COR-L47 (cell line): ENCODE measurements at regions not wholly inside any gene's neighbourhood (a gene's known extent, or its start where the extent isn't known, plus 50 kb on each side); places are given as distances from the start of the nearest gene placed in this dataset.
"Not testable (repeated sequence)": the region's sequence is repeated elsewhere in the genome, so short reads cannot be mapped to it uniquely, and the experiment has no call there.

Experiments
- DNase-seq: peaks from one replicate; lab custom pipeline; 2025; lab: John Stamatoyannopoulos, UW

DNA sequence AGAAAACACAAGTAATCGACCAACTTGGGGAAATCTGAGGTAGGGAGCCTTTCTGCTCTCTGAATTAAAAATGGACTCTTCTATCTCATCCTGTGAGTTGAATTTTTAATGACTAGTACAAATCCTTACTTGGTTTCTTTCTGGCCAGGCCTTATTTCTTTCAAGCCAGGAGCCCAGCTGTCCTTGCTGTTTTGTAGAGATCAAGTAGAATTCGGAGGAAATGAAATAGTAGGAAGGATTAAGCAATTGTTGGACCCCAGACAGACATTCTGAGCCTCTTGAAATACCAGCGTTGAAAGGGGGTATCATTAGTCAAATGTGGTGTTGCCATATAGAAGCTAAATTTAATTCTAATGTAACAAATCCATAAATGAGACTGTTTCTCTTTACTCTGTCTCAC lies 53.7 kb upstream of the SMIM15 start:
- DNase-seq, result no peak

DNA sequence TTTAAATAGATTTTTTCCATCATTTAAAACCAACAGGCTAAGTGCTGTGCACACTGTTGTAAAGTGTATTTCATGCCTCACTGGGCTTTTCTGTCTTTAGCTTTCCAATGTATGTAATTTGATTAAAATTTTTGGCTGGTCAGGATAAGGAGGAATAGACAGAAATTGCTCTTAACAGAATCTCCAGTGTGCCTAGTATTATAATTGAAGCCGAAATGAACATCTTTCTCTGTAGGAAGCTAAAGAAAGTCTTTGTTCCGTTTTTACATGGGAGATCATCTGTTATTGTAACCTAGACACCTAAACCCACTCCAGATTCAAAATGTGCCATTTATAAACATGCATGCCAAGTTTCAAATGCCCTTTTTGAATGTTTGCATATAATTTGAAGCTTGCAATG lies 54.5 kb upstream of the SMIM15 start:
- DNase-seq, result no peak

- DNase-seq, result no peak
Observed at GRCh38 chr5:61217214-61217613, 54.9 kb upstream of the SMIM15 start.

- no peak for DNase-seq
Observed at GRCh38 chr5:61228229-61228628, 66.0 kb upstream of the SMIM15 start.

DNA sequence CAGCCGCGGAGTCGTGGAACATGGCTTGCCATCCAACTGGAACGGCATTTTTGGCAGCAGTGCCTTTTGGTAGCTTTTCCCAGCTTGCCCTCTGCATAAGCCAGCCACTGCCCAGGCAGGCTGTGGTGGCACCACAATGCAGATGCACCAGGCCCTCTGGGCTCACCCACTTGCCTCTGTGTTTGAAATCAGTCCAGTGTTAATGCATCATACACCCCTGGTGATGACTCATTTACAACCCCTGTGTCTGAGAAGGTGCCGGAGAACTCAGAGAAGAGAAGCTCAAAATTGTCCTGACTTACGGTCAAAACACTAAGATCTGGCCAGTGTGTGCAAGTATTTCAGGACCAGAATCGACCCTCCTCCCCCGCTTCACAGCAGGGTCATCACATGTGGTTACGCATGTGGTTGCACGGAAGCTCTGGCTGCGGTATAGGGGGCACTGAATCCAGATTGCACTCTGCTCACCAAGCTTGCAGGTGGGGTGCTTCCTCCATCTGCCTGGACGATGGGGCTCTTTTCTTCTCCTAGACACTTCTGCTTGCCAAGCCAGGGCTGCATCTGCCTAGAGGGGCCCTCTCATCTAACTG lies 66.5 kb upstream of the SMIM15 start:
- no peak for DNase-seq

DNA sequence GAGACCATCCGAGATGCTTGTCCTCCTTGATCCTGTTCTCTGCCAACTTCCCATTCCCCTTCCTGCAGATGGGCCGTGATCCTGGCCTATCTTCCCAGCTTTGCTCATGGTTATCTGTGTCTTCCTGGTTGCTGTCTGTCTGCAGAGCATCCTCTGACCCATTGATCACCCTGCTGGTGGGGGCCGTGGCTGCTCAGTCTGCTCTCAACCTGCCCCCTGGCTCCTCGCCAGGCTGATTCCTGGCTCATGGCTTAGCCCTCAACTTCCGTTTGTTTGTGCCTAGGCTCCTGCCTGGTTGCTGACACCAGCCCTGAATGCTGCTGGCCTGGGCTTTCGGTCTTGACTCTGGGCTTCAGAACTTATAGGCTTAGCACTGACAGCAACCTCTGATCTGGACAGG lies 67.1 kb upstream of the SMIM15 start:
- DNase-seq, result no peak

DNA sequence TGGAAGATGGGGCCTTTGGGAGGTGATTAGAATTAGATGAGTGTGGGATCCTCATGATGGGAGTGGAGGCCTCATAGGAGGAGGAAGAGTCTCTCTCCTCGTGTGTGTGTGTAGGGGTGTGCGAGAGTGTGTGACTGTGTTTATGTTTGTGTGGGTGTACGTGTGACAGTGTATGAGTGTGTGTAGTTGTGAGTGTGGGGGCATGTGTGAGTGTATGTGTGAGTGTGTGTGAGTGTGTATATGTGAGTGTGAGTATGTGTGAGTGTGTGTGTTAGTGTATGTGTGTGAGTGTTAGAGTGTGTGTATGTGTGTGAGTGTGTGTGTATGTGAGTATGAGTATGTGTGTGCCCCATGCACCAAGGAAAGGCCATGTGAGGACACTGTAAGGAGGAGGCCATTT lies 68.2 kb upstream of the SMIM15 start:
- no peak for DNase-seq

DNA sequence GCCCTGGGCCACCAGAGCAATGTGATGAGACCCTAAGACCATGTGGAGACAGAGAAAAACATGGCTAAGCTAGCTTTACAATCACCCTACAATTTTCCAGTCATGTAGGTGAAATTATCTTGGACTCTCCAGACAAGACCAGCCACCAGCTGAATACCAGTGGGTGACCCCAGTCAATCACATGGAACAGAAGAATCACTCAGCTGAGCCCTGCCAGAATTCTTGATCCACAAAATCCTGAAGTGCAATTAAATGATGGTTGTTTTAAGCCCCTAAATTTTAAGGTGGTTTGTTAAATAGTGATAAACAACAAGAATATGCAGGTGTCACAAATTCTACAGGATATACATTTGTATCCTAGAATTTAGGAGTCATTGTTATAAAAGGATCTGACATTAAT lies 69.5 kb upstream of the SMIM15 start:
- DNase-seq, result no peak

DNA sequence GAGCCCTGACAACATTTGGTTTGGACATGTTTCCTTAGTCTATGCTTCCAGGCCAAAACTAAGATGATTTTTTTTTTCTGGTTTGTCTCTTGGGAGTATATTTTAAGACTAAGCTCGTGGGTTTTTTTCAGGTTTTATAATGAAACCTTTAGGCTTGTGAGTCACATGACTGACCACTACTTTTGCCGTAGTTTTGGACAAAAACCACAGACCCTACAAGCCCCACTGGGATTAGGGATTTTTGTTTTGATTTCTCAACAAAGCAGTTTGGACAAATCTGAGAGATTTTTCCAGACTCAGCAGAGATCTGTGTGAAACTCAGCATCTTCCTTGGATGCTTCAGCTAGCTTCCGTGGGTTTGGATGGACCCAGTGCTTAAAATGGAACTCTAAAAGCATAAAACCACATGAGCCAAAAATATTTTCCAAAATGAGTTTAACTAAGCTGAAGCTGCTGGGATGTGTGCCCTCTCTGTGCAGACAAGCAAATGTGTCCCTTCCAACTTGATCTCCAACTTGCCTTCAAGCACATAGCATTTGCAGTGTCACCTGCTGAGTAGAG lies 70.3 kb upstream of the SMIM15 start:
- DNase-seq, result no peak

GRCh38 chr5:61234019-61234418 lies 71.8 kb upstream of the SMIM15 start:
- DNase-seq, result no peak

- not testable (repeated sequence) for DNase-seq
Observed at GRCh38 chr5:61236715-61237114, 74.4 kb upstream of the SMIM15 start.

- DNase-seq, result peak; percentile 59
Observed at GRCh38 chr5:61245486-61245885, 83.2 kb upstream of the SMIM15 start.

GRCh38 chr5:61245936-61246335 lies 83.7 kb upstream of the SMIM15 start:
- DNase-seq, result no peak

- DNase-seq, result no peak
Observed at GRCh38 chr5:61246768-61247307, 84.6 kb upstream of the SMIM15 start.

DNA sequence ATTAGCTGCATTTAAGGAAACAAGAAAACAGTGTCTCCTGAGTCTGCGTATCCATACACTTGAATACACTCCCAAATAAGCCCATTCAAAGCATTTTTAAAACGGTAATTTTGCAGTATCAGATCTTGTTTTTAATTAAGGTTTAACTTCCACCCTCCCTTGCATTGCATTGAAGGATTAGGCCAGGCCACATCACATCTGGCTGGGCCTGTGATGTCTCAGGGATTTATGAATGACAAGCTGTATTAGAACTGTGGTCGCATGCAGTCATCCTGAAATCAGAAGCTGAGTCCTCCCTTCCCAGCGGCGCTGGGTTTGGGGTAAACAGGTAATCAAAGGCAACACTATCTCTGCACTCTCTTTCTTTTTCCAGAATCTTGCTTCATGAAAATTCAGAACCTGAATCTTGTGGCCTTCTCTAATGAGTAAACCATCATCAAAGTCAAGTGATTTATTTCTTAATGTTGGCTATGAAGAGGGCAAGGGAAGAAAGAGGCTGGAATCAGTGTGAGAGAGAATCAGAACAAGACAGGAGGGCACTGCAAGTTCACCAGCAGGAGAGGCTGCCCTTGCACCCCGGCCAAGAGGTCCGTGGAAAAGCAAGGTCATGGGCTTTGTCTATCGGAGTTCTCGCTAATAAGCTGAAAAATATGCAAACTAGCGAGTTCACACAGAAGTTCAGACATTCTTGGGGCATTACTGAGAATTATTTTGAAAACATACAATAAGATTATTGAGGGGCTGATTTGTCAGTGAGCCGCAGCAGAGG lies 80.0 kb upstream of the ZSWIM6 start:
- no peak for DNase-seq

DNA sequence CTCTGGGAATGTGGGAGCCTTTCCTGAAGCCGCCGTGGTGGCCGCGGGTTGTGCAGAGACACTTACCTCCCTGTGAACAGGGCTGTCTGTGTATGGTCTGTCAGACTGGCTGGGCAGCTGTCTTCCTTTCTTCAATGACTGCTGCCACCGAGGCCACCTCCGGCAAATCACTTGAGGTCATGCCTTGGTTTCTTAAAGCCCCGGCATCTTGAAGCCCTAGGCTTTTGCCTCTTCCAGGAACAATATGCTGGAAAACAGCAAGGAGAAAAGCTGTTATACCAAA lies 79.5 kb upstream of the ZSWIM6 start:
- DNase-seq, result no peak

DNA sequence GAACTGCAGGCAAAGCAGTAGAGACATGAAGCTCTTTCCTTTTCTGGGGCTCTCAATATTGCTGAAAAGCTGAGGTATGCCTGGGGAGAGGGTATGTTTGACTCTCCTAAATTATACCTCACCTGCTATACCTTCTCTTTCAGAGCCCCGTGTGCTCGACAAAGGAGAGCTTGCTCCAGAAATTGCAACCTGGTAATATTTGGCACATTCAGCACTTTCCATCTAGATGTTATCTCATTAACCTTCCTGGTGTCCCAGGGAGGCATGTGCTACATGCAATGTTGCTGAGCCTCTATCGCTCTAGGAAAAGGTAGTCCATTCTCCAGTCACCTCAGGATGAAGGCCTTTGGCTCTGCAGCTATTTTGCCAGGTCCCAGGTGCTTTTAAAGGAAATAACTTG lies 78.5 kb upstream of the ZSWIM6 start:
- DNase-seq, result no peak

- DNase-seq, result no peak
Observed at GRCh38 chr5:61254969-61255555, 77.0 kb upstream of the ZSWIM6 start.

GRCh38 chr5:61256474-61256873 lies 75.6 kb upstream of the ZSWIM6 start:
- DNase-seq, result no peak

- DNase-seq, result no peak
Observed at GRCh38 chr5:61257421-61257820, 74.6 kb upstream of the ZSWIM6 start.

DNA sequence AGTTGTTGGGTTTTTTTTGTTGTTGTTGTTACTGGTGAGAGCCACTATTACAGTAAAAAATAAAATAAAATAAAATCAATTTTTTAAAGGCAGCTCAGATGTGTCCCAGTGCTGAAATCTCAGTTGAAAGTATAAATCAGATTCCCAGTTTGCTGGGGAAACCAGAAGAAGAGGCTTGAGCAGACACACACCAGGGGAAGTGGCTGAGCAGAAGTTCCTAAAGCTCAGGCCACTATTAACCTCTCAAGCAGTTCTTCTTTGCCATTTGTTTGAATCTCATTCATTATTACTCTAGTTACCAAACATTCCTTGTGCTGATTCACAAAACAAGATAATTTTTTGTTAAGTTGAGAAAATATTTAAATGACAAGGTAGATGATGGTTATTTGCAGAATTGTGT lies 70.9 kb upstream of the ZSWIM6 start:
- DNase-seq, result no peak

DNA sequence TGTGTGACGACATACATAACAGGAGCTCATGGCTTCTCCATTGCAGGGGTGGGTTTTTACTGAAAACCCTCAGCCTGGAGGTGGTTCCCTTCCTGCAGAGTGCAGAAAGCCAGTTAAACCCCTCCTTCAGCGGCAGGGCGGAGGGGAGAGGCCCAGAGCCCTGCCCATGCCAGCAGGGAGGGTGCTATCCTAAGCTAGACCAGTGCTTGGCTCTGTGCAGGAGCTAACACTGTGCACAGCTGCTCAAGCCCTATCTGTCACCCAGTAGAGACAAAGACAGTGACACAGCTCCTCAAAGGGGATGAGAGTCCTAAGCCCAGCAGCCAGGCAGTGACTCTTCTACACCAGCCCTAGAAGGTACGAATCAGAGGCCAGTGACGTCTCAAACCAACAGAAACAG lies 70.0 kb upstream of the ZSWIM6 start:
- DNase-seq, result no peak

DNA sequence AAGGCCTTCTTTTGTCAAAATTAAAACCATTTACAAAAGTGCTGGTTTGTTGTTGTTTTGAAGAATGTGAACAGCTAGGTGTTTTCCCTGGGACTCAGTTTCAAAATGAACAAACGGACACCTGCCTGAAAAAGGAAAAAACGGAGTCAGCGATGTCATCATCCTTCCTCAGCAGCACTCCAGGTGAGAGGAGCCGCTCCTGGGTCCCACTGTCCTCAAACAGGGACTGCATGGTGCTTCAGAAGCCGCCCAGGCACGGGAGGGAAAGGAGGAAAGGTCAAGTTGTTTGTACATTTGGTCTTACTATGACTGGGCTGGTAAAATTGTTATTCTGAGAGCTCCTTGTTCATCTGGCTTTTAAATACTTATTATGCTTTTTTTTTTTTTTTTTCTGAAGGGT lies 69.0 kb upstream of the ZSWIM6 start:
- DNase-seq, result no peak
